ENCODE measurements at regions not wholly inside any gene's neighbourhood (a gene's known extent, or its start where the extent isn't known, plus 50 kb on each side); places are given as distances from the start of the nearest gene placed in this dataset.

DNA sequence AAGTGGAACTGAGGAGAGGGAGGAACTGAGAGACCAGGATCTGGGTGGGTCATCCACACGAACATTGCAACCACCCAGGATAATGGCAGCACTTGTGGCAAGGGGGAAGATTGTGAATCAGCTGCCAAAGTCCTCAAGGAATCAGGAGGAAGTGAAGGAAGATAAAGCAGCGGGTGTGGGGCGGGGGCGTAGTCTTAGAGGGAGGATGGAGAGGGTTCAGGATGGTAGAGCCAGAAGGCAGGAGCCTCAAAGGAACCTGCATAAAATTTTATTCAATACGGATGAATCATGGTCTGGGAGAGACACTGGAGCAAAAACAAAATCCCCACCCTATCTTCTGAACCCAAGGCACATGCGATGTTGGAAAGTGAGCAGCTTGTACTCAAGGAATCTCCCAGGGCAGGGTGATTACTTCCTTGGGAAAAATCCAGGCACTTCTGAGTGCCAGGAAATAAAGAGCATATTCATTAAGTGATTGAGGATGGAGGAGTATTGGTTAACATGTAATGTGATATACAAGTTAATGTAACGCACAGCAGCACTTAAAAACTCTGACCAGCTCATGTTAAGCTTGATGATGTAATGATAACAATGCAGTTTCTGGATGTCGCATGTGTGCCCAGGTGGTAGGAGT, 82.0 kb upstream of the B3GAT2 start:
- H3K4me3 ChIP-seq (ENCODE audit: low read depth, low read length): no peak overlapping the region
- TF ChIP-seq, protein P1, sequence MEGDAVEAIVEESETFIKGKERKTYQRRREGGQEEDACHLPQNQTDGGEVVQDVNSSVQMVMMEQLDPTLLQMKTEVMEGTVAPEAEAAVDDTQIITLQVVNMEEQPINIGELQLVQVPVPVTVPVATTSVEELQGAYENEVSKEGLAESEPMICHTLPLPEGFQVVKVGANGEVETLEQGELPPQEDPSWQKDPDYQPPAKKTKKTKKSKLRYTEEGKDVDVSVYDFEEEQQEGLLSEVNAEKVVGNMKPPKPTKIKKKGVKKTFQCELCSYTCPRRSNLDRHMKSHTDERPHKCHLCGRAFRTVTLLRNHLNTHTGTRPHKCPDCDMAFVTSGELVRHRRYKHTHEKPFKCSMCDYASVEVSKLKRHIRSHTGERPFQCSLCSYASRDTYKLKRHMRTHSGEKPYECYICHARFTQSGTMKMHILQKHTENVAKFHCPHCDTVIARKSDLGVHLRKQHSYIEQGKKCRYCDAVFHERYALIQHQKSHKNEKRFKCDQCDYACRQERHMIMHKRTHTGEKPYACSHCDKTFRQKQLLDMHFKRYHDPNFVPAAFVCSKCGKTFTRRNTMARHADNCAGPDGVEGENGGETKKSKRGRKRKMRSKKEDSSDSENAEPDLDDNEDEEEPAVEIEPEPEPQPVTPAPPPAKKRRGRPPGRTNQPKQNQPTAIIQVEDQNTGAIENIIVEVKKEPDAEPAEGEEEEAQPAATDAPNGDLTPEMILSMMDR (IDR thresholded peaks at IDR 0.05; ENCODE audit: insufficient read depth, low read depth, low read length): no peak
- no peak for DNase-seq (ENCODE audit: low read depth)

DNA sequence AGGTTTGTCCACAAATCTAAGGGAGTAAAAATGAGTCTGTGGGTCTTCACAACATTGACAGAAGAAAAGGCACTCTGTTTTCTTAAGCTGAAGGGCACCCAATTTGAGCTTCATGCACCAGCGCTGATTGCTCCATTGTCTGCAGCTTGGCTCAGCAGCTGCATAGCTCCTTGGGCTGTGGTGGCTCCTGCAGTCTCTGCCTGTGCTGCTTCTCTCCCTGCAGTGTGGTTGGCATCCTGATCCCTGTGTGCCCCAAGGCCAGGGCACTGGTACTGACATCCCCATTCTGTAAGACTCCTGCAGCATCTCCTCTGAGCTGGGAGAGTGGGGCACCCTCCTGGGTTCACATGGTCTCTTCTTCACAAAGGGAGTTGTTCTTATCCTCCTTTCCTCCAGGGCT, 83.2 kb upstream of the B3GAT2 start:
- H3K4me3 ChIP-seq (ENCODE audit: low read depth, low read length): no peak overlapping the region
- DNase-seq (ENCODE audit: low read depth): no peak
- TF ChIP-seq, protein P1 (IDR thresholded peaks at IDR 0.05; ENCODE audit: insufficient read depth, low read depth, low read length): no peak

DNA sequence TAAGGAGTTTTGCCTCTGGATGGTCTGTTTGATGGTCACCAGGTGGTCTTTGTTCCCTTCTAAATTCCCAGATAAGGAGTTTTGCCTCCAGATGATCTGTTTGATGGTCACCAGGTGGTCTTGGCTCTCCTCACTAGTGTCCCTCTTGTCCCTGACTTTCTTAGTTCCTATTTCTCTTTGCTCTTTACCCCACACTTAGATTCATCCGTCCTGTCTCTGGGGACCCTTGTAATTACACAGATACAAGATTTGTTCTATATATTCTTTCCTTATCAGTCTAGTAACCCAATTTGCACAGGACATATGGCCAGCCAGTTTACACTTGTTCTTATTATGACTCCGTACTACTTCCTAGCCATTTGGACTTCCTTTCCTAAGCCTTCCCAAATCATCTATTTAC, 84.0 kb upstream of the B3GAT2 start:
- no peak for DNase-seq (ENCODE audit: low read depth)
- no peak overlapping the region for H3K4me3 ChIP-seq (ENCODE audit: low read depth, low read length)
- TF ChIP-seq, protein P1 (IDR thresholded peaks at IDR 0.05; ENCODE audit: insufficient read depth, low read depth, low read length): no peak

DNA sequence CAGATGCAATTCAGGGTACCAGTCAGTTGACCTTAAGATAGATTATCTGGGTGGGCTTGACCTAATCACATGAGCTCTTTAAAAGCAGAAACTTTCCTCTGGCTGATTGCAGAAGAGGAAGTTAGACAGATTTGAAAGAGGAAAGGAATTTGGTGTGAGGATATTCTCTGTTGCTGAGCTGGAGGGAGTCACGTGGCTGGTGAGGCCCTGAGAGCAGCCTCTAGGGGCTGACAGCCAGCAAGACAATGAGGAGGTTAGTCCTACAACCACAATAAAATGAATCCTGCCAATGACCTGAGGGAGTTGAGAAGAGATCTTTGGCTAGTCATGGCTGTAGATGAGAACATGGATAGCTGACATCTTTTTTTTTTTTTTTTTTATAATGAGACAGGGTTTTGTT, 87.0 kb upstream of the B3GAT2 start:
- no peak for DNase-seq (ENCODE audit: low read depth)
- TF ChIP-seq, protein P1 (IDR thresholded peaks at IDR 0.05; ENCODE audit: insufficient read depth, low read depth, low read length): no peak
- H3K4me3 ChIP-seq (ENCODE audit: low read depth, low read length): no peak overlapping the region

DNA sequence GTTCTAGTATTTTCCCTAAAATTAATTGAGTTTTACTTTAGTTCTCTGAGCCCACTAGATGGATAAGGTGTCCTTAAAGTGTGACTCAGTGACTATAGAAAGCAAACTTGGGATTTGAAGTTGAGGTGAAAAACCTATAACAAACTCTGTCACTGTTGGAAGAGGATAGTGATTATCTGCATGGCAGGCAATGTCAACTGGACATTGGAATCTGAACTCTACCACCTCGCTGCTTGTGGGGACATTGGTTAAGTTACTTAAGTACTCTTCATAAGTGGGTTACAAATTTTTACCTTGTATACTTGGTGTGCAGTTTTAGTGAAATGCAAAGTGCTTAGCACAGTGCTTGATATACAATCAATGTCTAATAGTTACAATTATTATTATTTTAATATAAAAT, 87.9 kb upstream of the B3GAT2 start:
- no peak for DNase-seq (ENCODE audit: low read depth)
- no peak overlapping the region for H3K4me3 ChIP-seq (ENCODE audit: low read depth, low read length)
- TF ChIP-seq, protein P1 (IDR thresholded peaks at IDR 0.05; ENCODE audit: insufficient read depth, low read depth, low read length): no peak

DNA sequence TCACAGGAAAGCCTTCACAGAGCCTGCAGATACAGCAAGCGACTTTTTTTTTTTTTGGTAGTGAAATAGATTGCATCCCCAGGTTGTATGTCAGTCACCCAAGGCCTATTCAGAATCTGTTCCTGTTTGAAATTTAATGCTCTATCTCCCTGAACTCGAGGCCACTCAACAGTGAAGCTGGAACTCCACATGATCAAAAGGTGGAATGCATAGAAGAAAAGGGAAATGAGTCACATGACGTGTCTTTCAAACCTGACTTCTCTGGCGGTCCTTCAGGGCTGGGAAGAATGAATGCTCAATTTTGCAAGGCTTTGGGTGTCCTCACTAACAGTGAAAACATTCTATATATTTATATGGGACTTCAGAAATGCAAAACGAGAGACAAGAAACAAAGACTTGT, 88.4 kb upstream of the B3GAT2 start:
- TF ChIP-seq, protein P1 (IDR thresholded peaks at IDR 0.05; ENCODE audit: insufficient read depth, low read depth, low read length): no peak
- no peak overlapping the region for H3K4me3 ChIP-seq (ENCODE audit: low read depth, low read length)
- DNase-seq (ENCODE audit: low read depth): no peak

DNA sequence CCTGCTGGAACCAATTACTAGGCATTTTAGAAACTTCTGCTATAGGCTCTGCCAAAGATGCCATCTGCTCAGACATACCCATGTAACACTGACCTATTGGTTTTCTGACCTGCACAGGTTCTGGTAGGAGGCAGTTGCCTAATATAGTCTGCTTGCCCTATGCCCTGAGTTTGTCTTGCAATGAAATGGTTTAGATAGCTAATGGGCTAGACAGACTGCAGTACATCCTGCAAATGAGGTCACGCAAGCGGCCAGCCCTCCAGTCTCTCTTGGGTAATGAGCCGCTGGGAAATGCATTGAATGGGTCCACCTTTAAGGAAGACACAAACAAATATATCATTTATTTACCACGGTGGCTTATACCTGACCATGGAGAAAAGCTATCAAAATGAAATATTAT, 90.6 kb upstream of the B3GAT2 start:
- no peak overlapping the region for H3K4me3 ChIP-seq (ENCODE audit: low read depth, low read length)
- TF ChIP-seq, protein P1 (IDR thresholded peaks at IDR 0.05; ENCODE audit: insufficient read depth, low read depth, low read length): no peak
- no peak for DNase-seq (ENCODE audit: low read depth)
